GM19351 (cell line): ENCODE measurements at regions not wholly inside any gene's neighbourhood (a gene's known extent, or its start where the extent isn't known, plus 50 kb on each side); places are given as distances from the start of the nearest gene placed in this dataset.

Experiments used
- ATAC-seq: cut with Tn5 transposase; IDR thresholded peaks from one replicate; pipeline ENCODE4 v1.9.1; 2021; ENCODE audit warnings: mild to moderate bottlenecking, moderate library complexity; ENCODE audit not compliant: unreplicated experiment

DNA sequence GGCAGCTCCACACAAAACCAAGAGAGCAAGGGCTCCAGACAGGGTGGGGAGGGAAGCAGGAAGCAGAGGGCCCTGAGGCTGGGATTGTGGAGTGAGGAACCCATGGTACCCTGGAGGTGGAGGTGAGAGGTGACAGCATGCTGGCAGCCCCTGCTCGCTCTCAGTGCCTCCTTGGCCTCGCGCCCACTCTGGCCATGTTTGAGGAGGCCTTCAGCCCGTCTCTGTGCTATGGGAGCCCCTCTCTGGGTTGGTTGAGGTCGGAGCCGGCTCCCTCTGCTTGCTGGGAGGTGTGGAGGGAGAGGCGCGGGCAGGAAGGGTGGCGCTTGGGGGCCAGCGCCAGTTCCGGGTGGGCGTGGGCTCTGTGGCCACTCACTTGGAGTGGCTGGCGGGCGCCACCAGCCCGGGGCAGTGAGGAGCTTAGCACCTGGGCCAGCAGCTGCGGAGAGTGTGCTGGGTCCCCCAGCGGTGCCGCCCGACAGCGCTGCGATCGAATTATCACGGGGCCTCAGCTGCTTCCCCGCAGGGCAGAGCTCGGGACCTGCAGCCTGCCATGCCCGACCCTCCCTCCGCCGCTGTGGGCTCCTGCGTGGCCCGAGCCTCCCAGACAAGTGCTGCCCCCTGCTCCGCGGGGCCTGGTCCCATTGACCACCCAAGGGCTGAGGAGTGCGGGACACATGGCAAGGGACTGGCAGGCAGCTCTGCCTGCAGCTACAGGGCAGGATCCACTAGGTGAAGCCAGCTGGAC is 196.0 kb downstream of the DACT1 start:
- ATAC-seq: no peak

DNA sequence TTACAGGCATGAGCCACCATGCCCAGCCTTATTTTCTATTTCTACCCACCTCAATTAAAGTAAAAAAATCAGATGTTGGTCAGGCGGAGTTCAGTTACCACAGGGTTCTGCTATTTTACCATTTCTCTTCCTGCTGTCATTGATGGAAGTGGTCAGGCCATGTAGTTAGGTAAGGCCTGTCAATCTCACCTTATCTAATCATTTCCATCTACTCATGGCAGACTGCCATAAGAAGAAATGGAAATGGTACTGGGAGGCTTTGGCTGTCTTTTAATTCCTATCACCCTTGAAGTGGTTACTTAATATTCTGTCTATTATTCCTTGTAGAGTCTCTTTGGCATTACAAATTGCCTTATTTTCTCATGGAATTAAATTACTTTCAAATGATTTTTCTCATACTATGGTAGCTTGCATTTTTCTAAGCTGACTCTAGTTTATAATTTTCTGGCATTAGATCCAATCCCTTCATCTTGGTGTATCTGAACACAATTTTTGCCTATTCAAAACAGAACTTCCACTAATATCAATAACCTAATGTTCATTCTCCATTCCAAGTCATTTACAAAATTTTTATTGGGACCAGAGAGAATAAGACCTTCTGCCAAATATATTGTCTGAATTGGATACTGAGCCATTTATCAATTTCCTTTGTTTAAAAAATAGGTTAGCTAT is 198.7 kb downstream of the DACT1 start:
- no peak for ATAC-seq

GRCh38 chr14:58839233-58839632 is 201.5 kb downstream of the DACT1 start:
- ATAC-seq: no peak

DNA sequence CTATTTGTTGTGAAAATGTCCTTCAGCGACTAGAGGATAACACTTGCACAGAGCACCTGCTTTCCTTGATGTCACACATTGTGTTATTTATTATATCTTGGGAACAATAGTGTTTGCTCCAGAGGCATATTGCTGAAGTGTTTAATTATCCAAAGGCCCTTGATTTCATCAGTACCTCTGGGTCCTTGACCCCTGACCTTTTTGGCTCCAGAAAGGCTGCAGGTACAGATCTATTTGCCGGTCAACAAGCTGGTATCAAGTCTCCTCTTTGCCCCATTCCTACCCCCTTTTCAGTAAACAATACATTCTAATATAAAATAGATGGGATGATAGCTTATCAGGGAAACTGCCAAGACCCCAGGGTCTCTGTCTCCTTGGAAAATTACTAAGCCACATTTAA is 206.8 kb downstream of the DACT1 start:
- no peak for ATAC-seq

DNA sequence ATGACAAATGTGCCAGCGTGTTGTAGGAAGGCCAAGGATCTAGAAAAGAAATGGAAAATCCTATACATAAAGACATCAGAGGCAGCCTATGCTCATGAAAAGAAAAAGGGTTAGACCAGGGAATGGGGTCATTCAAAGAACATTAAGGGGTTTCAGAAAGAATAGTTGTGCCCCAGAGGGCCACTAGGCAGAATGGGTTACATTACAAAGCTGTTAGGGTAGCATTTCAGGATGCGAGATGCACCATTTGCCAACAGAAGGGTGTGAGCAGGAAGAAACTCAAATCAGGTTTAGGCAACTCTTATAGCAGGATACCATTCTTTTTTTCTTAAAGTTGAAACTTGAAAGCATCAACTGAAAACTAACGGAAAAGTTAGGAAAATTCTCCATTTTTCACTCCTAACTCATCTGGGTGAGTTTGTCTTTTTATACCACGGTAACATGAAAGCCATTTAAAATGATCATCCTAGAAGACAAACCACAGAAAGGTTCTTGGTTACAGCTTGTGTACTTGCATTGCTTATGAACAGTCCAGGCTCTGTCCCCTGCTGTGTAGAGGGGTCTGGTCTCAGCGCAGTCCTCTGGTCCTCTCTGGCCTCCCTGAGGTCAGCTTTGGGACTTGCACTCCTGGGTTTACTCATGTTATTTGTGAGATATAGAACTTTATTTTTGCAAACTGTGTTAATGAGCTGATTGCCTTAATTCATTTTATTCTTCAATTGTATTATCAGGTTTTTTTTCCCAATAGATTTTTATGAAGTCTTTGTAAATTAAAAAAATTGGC is 209.1 kb downstream of the DACT1 start:
- ATAC-seq: no peak

- ATAC-seq: no peak
Measured at GRCh38 chr14:58848365-58848764, 210.6 kb downstream of the DACT1 start.

- no peak for ATAC-seq
Measured at GRCh38 chr14:58849601-58850000, 211.8 kb downstream of the DACT1 start.

GRCh38 chr14:58850011-58850410 is 212.2 kb downstream of the DACT1 start:
- no peak for ATAC-seq

DNA sequence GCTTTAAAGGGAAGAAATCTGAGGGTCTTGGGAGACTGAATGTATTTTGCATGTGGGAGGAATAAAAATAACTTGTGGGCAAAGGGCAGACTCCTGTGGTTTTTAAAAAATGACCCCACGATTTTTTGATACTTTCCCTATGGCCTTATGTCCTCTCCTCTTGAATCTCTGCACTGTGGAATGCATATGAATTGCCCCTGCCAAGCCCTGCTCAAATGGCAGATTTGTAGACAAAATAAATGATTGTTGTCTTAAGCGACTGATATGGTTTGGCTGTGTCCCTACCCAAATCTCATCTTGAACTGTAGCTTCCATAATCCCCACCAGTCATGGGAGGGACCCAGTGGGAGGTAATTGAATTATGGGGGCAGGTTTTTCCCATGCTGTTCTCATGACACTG is 223.8 kb downstream of the DACT1 start:
- no peak for ATAC-seq

DNA sequence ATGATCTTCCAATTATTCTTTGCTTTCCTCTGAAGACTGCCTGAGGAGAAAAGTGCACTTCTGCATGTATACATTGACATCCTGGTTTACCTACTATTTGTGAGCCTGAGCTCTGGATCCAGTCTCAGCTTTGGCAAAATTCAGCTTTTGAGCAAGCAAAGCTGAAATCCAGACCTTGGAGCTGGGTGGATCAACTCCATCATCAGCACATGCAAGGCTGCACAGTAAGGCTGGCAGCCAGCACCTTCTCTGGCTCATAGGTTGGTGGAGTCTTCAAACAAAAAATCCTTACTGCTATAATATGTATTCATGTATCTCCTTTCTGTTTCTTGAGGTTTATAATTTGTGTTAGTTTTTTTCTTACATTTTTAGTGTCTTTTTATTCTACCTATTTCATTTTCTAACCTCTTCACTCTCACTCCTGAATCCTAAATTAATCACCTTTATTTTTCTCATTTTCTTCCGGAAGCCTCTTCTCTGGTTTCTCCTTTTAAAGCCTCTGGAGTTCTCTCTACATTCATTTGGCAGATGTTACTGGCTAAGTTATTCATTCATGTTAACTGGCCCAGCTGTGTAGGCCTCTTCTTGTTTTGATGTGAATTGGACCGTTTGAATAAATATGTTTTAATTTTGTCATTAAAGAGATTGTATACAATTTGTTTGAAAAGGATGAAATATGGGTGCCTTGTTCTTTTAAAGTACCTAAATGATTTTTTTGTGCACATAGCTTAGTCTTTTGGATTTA is 224.8 kb downstream of the DACT1 start:
- no peak for ATAC-seq

DNA sequence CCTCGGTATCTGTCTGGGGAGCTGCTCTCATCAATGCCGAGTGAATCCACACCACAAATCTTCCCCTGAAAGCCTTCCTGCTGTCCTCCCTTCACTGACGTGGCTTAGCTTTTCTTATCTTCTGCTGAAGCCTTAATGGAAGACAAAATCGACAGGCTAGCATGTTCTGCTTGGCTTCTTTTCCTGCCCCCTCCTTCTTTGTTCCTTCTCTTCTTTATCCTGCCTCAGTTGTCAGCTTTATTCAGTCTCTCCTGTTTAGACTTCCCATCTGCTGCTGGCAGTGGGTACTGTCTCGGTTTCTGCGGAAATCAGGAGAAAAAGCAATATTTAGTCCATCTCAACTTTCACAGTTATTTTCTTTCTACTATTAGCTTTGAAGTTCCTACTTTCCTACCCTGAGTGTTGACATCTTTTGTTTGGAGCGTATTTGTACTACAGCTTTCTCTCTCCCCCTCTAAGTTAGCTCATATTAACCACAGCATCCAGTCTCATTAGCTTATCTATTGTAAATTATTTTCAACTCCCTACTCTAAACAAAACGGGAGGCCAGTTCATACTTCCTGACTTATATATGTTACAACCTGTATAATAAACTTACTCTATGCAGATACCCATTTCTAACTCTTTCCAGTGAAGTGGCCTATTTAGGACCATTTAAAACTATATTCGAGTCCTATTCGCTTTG is 226.0 kb downstream of the DACT1 start:
- no peak for ATAC-seq

GRCh38 chr14:58864751-58865513 is 227.2 kb downstream of the DACT1 start:
- no peak for ATAC-seq

DNA sequence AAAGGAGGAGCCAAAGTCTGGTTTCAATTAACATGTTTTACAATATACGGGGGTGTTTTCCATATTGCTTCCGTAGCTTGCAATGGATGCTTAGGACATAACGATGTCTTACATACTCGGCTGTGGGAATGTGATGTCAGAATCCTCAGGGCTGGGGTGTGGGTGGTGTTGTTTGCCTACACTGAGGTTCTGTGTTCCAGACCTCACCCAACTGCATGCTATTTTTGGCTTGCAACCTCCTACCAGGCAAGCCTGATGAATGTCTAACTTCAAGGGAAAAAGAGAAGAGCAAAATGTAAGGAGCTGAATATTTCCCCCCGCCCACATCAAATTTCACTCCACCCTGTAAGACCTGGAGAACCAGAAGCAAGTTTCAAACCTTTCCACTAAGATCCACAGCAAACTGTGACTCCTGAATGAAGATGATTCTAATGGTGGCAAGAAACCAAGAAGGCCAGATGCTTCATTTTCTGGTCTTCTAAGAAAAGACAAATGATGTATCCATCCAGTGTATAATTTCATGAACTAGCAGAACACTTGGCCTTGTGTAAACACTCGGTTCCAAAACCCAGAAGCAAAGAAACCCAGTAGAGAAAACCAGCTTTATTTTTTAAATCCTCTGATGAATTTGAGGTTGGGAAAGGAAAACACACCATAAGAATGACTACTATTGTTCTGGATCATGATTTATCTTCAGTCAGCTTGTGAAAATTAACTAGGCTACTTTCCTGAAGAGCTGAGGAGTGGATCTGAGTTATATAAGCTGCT is 227.9 kb downstream of the DACT1 start:
- no peak for ATAC-seq

DNA sequence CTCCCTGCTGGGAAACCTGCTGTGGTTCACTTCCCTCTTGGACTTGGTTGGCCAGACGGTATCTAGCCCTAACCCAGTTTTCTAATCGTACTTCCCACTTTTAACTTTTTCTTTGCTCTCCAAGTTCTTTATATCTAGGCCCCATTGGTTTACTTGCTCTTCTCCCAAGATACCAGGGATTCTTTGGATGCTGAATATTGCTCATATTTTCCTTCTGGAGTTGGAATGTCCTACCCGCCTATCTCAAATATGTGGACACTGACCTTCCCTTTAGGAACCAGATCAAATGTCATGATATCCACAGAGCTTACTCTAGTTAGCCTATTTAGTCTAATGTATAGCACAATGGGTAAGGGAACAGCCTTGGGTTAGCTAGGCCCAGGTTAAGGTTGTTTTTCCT is 228.6 kb downstream of the DACT1 start:
- ATAC-seq: no peak

GRCh38 chr14:58870961-58871360 is 233.2 kb downstream of the DACT1 start:
- no peak for ATAC-seq

GRCh38 chr14:58871573-58871972 is 233.8 kb downstream of the DACT1 start:
- ATAC-seq: no peak

DNA sequence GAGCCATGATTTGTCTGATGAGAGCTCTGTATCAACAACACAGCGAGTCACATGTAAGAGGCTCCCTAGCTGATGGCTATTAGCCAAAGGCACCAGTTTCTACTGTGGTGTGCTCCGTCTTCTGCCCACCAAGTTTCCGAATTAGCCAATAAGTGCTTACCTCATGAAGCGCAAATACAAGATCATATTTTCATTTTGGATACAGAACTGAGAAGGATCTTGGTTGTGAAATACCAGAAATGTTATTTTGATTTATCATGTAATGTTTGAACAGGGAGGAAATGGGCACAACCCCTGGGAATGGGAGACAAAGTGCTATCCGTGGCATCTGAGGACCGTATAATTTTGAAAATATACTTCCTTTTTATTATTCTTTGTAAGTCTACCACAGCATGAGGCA is 234.3 kb downstream of the DACT1 start:
- no peak for ATAC-seq

DNA sequence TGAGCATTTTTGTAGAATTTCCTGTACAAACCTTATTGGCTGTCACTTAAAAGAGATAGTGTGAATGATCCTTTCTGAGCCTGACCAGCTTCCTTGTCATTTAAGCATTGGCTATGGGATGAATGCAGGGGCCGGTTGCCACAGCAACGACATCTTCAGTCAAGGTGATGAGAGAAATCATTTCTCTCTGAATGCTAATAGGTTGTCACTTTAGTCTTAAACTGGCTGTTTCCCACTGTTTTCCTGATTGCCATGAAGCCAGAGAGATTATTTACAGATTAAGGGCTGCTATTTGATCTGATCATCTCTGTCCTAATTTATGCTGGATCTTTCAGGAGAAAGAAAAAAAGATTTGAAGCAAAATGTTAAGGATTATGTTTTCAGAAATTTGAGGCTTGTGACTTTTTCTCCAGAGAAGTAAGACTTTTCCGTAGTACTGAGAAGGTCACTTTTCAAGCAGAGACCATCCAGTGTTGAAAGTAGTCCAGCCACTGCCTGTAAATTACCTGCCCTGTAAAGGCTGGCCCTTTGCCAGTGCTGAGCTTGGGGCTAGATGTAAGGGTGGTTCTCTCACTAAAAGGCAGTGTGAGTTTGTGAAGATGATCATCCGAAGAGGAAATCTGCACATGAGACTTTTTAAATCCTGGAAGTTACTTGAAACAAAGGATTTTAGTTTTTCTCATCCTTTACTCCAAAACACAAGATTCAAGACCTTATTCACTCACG is 235.6 kb downstream of the DACT1 start:
- no peak for ATAC-seq
